ENCODE measurements at regions not wholly inside any gene's neighbourhood (a gene's known extent, or its start where the extent isn't known, plus 50 kb on each side); places are given as distances from the start of the nearest gene placed in this dataset.

DNA sequence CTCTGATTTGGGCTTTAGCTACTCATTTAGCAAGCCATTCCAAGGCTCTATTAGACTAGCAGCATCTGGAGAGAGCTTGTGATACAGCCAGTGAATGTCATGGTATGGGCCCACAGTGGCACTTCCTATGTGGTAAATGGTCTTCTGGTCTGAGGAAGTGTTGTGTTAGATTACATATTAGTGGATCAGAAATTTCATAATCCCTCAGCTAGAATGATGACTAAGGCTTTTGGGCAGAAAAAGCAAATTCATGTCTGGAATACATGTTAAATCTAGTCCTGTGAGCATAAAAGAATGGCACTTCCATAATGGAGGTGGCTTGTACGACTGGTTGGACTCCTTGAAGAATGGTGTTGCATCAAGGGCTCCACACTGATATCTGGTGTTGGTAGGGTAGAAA lies 436.8 kb upstream of the CWC22 start:
- no peak for DNase-seq

DNA sequence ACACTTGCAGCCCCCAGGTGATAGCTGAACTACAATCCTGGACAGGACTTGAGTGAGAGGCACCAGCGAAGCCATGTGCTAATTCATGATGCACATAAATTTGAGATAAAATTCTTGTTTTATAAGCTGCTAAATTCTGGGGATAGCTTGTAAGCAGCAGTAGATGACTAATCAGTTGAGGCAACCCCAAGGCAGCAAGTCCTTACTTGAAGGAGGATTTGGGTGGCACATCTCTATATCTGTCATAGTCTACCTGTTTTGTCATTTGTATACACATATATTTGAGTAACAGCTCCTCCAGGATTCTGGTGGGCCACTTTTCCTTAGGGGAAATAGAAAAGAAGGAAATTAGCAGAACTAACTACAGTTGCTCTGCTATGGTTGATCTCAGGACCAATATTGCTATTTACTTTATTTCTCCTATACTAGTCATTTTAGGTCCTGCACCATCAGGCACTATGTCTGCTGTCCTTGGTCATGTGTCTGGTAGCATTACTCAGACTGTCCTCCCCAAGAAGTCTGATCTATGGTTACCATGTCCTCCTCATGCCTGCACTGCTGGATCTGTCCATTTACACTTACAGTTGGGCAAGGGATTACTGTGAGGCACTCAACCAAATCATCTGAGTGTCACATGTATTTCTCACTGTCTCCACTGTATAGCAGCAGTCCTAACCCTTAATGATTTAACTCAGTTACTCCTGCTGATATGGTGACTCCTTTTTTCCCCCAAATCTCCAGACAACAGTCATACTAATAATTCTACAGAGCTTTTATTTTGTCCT lies 436.0 kb upstream of the CWC22 start:
- no peak for DNase-seq

- DNase-seq: no peak
These were observed 412.1 kb upstream of the CWC22 start for GRCh38 chr2:180419212-180419611.

- DNase-seq: no peak
These were observed 409.5 kb upstream of the CWC22 start for GRCh38 chr2:180416627-180417026.

DNA sequence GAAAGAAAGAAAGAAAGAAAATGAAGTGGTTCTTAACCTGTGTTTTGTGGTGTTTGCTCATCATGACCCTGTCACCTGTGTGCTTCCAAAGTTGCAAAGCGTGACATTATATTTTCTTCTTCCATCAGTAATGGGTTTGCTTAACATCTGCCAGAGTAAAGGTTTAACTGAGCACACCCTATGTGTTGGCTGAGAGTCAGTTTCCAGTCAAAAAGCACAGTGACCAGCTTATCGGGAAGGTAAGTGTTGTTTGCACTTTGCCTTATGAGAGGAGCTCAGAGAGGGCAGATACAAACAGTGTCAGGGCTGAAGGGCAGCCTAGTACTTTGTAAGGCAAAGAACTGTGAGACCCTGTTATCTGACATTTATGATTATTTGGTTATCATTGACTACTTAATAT lies 406.2 kb upstream of the CWC22 start:
- DNase-seq: no peak

DNA sequence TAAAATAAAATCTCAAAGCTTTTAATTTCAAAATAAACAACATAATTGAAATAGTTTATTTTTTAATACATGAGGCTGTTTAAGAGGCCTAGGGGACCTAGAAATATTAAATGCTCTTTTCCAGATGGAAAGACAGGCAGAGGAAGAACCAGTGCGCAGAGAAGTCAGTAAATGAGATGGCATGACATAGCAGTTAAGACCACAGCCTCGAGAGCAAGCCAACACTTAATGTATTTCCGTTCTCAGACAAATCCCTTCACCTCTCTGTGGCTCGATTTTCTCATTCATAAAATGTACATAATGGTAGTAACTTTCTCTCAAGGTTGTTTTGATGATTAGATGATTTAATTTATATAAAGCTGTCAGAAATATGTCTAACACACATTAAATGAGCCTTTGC lies 405.1 kb upstream of the CWC22 start:
- no peak for DNase-seq

GRCh38 chr2:180411661-180412060 lies 404.6 kb upstream of the CWC22 start:
- DNase-seq: no peak

GRCh38 chr2:180406687-180407086 lies 399.6 kb upstream of the CWC22 start:
- DNase-seq: no peak

GRCh38 chr2:180405520-180405919 lies 398.4 kb upstream of the CWC22 start:
- no peak for DNase-seq

GRCh38 chr2:180394305-180394704 lies 387.2 kb upstream of the CWC22 start:
- DNase-seq: no peak

GRCh38 chr2:180385601-180386201 lies 378.6 kb upstream of the CWC22 start:
- DNase-seq: no peak

DNA sequence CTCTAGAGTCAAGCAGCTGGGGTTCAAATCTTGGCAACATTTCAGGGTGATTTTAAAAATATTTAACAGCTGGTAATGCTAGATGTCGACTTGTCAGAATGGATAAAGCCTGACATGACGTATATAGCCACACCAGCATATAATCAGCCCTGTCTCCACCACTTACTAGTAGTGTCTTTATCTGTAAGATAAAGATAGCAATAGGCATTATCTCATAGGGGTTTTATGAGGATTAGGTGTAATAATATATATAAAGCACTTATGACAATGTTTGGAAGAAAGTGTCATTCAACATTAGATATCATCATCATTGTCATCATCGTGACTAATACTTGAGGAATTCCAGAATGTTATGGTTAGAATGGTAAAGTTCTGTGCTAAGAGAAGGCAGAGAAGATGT lies 369.0 kb upstream of the CWC22 start:
- no peak for DNase-seq

DNA sequence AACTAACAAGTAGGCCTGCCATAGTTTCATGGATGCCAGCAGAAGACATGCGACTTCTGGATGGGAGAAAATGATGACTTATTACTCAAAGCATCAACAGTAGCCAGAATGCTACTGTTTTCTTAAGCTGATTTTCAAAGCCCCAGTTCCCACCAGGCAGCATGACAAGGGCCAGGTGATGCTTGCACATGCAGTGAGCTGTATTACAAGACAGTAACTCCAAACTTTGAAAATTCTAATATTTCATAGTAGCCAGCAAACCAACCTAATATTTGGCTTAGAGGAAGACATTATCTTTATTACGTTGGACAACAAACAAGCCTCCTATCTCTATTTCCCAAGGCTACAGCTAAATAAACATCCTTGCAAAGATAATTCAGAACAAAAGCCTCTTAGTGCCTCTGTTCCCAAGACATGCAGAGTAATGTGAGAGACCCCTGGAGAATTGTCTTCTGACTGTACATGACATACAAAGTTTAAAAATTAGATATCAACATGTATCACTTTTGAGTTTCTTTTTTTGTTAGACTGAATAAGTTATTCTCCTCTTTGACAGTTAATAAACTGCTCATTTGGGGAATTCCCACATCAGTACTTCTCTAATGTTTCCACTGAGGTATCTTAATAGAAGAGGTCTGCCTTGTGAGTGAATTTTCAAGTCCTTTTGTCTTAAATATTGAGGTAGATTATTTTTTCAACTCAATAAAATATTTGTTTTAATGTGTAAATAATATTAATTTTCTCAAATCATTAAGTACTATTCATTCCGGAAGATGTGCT lies 367.6 kb upstream of the CWC22 start:
- no peak for DNase-seq

DNA sequence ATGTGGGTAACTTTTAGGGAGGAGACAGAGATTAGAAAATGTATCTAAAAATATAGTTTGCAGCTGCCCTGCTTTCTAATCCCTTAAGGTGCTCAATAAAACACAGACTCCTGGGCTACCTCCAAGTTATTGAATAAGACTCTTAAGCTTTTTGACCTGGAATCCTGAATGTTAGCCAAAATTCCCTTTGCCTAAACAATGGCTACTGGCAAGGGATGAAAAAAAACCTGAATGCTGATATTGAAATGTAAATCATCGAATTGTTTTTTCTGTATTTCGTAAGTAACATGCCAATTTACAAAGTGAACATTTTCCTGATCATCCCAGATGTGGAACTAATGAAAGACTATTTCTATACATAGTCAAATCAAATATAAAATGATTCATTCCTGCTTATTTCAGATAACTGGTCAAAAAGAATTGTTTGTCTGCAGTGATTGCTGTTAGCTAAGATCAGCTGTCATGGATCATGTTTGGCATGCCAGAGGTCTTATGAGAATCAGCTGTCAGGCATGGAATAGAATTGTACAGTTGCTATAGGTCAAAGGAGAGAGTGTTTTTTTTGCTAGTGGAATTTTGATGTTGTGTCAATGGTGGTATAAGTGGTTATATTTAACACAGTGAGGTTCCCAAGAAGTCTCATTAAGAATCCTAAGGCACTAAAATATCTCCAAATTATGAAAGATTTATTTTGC lies 363.6 kb upstream of the CWC22 start:
- no peak for DNase-seq

DNA sequence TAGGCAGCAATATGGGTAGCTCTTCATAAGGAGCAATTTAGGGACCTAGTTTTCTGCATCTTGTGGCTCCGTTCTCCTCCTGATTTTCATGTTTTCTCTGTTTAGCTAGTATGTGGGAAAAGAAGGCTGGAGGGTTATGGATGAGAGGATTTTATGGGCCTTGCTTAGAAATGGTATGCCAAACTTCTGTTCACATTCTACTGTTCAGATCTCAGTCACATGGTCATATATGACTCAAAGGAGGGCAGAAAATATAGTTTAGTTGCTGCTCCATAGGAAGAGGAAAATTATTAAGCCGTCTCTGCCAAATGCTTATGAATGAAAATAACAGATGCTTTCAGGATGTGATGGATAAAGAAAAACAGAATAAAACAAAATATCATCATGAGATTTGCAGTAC lies 361.8 kb upstream of the CWC22 start:
- DNase-seq: no peak

DNA sequence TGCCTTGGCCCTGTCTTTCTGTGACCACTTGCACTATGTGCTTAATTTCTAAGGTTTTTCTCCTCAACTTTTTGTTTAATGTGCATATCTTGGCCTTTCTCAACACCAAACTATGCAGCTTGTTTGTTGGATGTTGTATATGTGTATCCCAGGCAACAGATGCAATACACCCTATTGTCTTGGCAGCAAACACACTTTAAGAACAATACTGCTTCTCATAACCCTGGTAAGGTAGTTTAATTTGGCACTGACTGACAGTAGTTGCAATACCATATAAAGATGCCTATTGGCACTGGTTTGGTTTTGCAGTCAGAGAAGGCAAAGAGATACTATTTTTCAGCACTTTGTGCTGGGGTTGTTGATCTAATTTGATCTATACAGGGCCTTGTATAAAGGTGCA lies 360.7 kb upstream of the CWC22 start:
- no peak for DNase-seq

GRCh38 chr2:180366481-180366880 lies 359.4 kb upstream of the CWC22 start:
- no peak for DNase-seq

DNA sequence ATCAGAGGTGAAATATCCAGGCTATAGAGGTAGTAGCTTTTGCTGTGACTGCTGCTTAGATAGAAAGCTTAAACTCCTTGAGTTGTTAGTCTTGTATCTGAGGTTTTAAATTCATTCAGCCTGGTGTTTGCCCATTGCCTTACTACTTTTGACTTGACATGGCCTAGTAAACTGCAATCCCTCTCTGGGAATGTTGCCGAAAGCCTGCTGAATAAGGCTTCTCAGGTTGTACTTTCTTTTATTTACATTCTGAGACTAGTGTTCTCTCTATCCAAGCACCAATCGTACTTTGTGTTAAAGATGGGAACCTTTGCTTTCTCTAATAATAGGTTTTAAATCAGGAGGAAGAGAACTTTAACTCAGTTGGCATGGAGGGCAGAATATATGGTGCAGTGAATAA lies 357.6 kb upstream of the CWC22 start:
- no peak for DNase-seq

- no peak for DNase-seq
These were observed 353.2 kb upstream of the CWC22 start for GRCh38 chr2:180360283-180360618.

GRCh38 chr2:180359522-180360282 lies 352.6 kb upstream of the CWC22 start:
- no peak for DNase-seq

- DNase-seq: no peak
These were observed 351.4 kb upstream of the CWC22 start for GRCh38 chr2:180358458-180358857.

GRCh38 chr2:180356676-180357075 lies 349.6 kb upstream of the CWC22 start:
- DNase-seq: no peak

DNA sequence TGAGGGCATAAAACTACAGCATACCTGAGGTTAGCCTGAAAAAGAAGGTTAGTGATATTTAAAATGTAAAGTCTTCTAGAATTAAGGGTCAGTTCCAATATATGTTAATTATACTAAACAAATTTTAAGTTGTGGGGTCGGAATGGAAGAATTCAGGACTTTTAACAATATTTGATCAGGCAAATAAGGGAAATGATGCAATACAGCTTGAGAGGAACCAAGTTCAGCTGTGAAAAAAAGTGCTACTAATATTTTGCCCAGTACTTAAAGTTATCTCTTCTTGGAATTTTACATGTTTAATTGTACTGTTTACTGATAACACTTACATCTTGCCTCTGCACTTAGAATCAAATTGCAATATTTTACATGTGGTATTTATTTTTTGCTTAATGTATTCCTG lies 345.5 kb upstream of the CWC22 start:
- DNase-seq: no peak
